Activated CD4-positive, CD25-positive, alpha-beta regulatory T cell treated with anti-CD3 and anti-CD28 coated beads, Interleukin-2, amount 50 U/mL, for 24 hours (primary cell): ENCODE measurements at regions not wholly inside any gene's neighbourhood (a gene's known extent, or its start where the extent isn't known, plus 50 kb on each side); places are given as distances from the start of the nearest gene placed in this dataset.

ENCODE experiments used
- ATAC-seq, 2 donors: fragments of 150-1000 bp; cut with Tn5 transposase; one replicate each; pipeline ENCODE4 v1.10.0; 2021; ENCODE audit warnings: mild to moderate bottlenecking in 1 of 2, moderate library complexity in 1 of 2

GRCh38 chr7:25279705-25280104 is 51.4 kb upstream of the NPVF start:
- ATAC-seq, result no peak

GRCh38 chr7:25280181-25280580 is 51.9 kb upstream of the NPVF start:
- ATAC-seq, result no peak

- ATAC-seq, result no peak
Measured at GRCh38 chr7:25282194-25282593, 53.9 kb upstream of the NPVF start.

- no peak for ATAC-seq
Measured at GRCh38 chr7:25286756-25287155, 58.5 kb upstream of the NPVF start.

- ATAC-seq, result no peak
Measured at GRCh38 chr7:25287291-25287690, 59.0 kb upstream of the NPVF start.

GRCh38 chr7:25288556-25289307 is 60.4 kb upstream of the NPVF start:
- ATAC-seq, result no peak

GRCh38 chr7:25289518-25289917 is 61.2 kb upstream of the NPVF start:
- ATAC-seq, result no peak

GRCh38 chr7:25294624-25295023 is 66.3 kb upstream of the NPVF start:
- ATAC-seq, result no peak

- ATAC-seq, result no peak
Measured at GRCh38 chr7:25295387-25295786, 67.1 kb upstream of the NPVF start.

- no peak for ATAC-seq
Measured at GRCh38 chr7:25296086-25296485, 67.8 kb upstream of the NPVF start.

GRCh38 chr7:25297278-25297677 is 69.0 kb upstream of the NPVF start:
- ATAC-seq, result no peak

GRCh38 chr7:25303281-25304181 is 75.2 kb upstream of the NPVF start:
- no peak for ATAC-seq

- ATAC-seq, result no peak
Measured at GRCh38 chr7:25304691-25305090, 76.4 kb upstream of the NPVF start.

GRCh38 chr7:25305831-25306230 is 77.5 kb upstream of the NPVF start:
- no peak for ATAC-seq

GRCh38 chr7:25307624-25308023 is 79.3 kb upstream of the NPVF start:
- ATAC-seq, result no peak

- no peak for ATAC-seq
Measured at GRCh38 chr7:25308246-25308645, 80.0 kb upstream of the NPVF start.

GRCh38 chr7:25308906-25309705 is 80.8 kb upstream of the NPVF start:
- no peak for ATAC-seq

- no peak for ATAC-seq
Measured at GRCh38 chr7:25310896-25311295, 82.6 kb upstream of the NPVF start.

GRCh38 chr7:25311346-25311745 is 83.1 kb upstream of the NPVF start:
- ATAC-seq, result no peak

GRCh38 chr7:25312968-25313367 is 84.7 kb upstream of the NPVF start:
- no peak for ATAC-seq

GRCh38 chr7:25313526-25313925 is 85.2 kb upstream of the NPVF start:
- no peak for ATAC-seq

- no peak for ATAC-seq
Measured at GRCh38 chr7:25314094-25314730, 85.9 kb upstream of the NPVF start.
